Fibroblast of skin of right quadriceps (primary cell): ENCODE measurements at regions not wholly inside any gene's neighbourhood (a gene's known extent, or its start where the extent isn't known, plus 50 kb on each side); places are given as distances from the start of the nearest gene placed in this dataset.
"Not testable (repeated sequence)": the region's sequence is repeated elsewhere in the genome, so short reads cannot be mapped to it uniquely, and the experiment has no call there.

Experiments used
- DNase-seq: peaks from one replicate; pipeline ENCODE4 v3.0.0-alpha.2; 2013

DNA sequence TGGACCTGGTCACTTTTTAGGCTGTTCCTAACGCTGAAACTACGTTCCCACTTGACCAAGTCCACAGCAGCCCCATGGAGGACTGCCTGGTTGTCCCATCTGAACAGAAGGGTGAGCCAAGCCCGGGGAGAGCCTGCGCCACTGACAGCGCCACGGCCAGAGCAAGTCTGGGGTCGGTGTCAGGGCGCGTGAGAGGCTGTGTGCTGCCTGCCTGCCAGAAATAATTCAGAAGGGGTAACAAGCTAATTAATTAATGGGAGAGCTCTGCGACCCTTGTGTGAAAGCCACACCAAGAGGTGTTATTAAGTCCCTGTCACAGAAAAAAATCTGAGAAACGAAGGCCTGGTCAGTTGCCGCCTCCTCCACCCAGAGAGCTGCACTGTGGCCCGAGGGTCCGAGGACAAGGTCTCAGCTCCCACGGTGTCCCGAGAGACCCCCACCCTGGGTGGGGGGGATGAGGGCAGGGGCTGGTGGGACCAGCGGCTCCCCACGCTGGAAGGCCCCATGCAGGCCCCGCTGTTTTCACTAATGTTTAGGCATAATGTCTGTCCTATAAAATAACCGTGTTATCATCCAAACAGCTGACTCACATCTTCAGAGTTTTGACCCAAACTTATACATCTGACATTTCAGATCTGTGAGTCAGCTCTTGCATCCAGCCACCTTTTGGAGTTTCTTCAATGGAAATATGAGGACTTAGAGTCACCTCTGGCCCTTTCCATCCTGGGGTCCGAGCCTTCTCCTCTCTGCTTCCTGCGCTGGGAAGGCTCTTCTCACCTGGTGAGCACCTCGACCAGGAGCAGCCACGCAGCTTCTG, 58.5 kb downstream of the DLL1 start:
- no peak for DNase-seq

DNA sequence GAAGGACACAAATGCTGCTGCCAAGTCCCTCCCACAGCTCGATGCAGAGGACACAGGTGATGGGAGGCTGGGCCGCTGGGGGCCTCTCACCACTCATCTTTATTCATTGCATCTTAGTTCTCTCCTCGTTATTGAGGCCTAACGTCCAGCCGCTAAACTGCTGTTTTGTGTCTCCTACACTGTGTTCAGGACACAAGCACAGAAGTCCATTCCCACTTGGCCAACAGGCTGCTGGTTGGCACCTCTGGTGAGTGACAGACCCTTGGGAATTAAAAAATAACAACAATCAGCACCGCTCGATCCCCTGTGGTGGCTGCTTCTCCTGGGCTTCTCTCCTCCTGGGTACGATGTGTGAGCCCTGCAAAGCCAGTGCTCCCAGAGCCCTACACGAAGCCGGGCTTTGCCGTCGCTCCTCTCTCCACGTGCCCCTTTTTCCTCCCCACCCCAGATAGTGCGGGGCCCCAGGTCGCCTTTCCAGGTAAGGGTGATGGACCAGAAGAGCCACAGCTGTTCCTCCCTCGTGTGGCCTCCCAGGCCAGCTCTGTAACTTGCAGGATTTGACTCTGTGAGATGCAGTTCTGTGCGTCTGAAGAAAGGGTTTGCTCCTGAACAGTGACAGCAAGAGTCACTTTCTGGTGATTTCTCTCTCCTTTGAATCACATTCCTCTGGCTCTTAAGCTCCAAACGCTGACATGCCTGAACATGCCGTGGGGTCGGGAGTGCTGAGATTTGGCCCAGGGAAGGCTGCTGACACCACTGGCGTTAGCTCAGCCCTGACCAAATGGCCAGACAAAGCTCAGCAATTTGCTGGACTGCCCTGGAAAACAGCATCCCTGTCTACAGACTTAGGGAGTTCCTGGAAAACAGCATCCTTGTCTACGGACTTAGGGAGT, 59.3 kb downstream of the DLL1 start:
- DNase-seq, result no peak

DNA sequence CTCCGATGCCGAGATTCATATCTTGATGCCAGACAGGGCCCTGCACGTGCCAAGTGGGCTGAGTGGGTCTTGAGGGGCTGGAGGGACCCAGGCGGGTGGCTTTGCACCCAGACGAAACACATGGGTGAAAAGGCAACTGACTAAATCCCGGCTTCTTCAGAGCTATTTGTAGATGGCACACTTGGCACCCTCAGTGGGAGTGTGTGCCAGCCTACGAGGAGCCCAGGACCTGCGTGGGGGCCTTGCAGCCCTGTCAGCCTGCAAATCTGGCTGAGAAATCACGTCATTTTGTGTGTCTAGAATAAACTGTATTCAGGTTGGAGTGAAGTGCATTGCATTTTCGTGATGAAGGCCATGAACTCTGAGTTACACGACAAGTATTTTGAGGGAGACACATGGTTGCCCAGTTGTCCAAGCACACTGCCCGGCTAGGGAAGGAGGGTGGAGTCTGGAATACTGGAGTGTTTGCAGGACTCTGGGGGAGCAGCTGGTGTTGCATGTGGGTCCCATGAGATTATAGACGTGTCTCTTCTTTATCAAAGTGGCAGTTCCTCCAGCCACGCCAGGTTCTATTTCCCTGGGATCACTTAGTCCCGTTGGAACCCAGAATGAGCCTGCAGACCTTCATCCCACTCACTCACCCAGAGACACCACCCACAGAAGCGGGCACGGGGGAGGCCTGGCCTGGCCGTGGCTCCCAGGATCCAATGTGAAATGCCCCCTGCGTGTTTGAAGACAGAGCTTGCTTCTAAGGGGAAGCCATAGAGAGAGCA, 60.2 kb downstream of the DLL1 start:
- no peak for DNase-seq

DNA sequence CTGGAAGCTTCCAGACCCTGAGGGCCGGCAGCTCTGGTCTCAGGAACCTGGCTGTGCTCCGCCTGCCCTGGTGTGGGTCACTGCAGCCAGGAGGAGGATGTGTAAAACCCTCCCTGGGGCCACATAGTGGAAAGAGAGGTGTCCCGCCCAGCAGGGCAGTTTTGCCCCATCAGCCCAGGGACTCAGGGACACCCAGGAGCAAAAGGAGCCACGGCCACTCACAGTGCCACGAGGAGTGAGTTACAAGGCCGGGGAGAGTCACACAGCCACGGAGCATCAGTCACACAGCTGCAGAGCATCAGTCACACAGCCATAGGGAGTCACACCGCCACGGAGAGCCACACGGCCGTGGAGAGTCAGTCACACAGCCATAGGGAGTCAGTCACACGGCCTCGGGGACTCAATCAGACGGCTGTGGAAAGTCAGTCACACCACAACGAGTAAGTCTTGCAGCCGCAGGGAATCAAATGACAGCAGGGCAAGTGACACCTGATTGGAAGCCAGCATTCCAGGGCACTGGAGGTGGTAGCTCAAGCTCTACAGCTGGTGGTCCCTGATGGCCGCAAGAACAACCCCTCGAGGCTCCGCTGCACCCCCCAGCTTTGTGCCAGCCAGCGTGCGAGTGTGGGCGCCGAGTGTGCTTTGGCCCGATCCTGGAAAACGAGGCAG, 60.9 kb downstream of the DLL1 start:
- DNase-seq, result no peak

DNA sequence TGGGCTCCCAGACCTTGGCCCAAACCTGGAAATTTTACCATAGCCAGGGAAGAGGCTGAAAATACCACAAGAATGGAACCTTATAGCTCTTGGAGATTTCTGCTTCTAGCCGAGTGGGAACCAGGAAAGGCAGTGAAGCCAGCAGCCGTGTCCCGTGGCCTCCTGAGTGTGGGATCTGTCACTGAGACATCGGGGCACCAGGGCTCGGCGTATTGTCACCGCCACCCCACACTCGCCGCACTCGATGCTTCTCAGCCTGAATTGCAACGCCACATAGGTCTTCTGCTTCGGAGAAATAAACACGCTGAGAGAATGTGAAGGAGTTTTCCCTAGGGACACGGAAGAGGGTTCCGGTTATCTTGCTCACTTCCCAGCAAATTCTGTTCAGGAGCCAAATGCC, 61.5 kb downstream of the DLL1 start:
- DNase-seq, result no peak

DNA sequence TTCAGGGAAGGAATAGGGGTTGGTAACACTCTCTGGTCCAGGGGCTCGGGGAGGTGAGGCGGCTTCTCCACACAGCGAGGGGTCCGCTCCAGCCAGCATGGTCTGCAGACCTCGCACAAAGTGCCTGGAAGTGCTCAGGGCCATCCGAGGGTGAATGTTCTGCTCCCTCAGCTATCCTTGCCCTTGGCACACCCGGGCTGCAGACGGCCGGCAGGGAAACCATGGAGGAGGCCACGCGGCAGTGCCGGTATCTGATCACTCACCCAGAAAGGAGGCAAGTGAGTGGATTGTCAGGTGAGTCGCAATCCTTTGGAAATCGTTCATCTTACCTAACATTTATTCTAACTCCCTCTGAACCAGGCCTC, 62.0 kb downstream of the DLL1 start:
- DNase-seq, result no peak

DNA sequence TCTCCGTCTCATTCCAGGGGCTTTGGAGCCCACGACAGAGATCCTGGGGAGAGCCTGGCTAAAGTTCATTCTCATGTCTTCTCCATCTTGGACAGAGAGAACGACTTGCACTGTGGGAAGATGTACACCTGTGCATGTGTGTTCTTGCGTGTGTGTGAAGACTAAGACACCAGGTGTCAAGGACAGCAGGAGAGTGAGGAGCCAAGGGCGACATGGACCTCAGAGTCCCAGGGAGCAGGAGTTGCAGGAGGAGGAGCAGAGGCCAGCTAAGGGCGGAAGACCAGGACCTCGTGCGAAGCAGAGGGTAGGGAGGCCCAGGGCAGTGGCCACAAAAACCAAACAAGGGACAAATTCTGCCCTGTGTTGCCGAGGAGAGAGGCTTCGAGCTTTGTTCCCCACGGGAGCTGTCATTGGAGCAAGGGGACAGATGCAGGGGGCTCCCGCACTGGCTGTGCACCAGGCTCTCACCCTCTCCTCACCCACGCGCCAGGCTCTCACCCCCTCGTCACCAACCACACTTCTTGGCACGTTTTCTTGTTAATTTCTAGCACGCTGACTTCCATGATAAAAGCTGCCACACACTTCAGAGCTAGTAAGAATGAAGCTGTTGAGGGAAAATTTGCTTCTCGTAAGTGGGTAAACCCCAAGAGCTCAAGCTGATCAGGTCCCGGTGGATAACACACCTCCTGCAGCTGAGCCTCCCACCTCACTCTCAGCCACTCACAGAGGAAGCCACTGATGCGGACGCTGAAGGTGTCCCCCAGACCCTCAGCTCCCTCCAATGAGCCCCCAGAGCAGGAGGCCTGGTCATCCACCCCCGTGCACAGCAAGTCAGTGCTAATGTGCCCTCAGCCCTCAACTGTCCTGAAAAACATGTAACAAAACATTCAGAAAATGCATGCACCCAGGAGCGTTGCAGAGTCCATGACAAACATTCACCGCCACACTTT, 62.6 kb downstream of the DLL1 start:
- DNase-seq, result no peak

DNA sequence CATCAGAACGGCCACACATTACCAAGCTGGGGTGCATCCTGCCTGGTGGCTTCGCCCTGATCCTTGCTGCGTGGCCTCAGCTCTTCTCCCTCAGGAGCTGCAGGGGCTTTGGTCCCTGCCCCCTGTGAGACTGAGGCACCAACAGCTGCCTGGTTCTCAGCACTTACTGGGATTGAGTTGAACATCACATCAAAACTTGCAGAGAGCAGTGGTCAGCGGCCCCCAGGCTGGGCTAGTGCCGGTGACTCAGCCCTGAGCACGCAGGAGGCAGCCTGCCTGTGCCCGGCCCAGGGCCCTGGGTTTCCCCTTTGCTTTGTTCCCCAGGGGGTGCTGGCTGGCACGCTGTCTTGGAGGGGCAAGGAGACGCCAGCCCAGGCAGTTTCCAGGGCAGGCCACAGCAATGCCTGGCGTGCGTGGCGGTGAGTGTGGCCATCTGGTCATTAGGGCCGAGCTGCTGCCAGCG, 63.3 kb downstream of the DLL1 start:
- DNase-seq, result no peak

DNA sequence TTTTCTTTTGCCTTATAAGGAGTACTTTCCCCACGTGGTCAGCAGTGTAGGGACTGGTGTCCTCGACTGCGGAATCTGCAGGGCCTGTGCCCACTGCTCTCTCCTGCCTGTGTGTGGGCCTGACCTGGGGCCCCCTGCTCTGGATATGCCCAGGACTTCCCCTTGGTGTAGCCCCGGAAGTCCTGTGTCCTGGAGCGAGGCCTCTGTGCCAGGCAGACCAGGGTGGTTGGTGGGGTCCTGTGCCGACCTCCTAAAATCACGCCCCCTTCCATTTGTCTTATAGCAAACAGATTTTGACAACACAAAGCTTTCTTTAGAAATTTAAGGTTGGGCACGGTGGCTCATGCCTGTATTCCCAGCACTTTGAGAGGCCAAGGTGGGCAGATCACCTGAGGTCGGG, 64.2 kb downstream of the DLL1 start:
- DNase-seq, result no peak

DNA sequence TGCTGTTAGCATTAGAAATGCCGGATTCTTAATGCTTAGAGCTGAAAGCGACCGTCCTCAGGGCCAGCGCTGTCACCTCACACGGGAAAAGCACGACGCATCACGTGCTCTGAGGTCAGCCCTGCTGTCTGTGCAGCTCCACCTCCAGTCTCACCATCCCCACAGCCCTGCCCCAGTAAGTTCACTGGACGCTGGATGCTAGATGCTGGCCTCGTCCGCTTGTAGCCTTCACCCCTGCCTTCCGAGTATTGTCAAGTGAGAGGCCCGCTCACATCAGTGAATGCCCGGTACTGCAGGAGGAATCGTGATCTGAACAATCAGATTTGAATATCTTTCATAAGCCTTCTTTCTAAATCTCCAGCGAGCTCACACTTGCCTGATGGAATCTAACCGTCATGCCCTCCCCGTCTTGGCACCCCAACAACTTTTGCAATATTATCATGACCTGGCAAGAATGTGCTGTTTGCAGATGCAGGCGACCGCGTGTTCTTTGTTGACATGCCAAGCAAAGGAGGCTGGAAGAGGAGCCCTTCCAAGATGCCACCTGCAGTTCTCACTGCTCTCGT, 64.9 kb downstream of the DLL1 start:
- no peak for DNase-seq

DNA sequence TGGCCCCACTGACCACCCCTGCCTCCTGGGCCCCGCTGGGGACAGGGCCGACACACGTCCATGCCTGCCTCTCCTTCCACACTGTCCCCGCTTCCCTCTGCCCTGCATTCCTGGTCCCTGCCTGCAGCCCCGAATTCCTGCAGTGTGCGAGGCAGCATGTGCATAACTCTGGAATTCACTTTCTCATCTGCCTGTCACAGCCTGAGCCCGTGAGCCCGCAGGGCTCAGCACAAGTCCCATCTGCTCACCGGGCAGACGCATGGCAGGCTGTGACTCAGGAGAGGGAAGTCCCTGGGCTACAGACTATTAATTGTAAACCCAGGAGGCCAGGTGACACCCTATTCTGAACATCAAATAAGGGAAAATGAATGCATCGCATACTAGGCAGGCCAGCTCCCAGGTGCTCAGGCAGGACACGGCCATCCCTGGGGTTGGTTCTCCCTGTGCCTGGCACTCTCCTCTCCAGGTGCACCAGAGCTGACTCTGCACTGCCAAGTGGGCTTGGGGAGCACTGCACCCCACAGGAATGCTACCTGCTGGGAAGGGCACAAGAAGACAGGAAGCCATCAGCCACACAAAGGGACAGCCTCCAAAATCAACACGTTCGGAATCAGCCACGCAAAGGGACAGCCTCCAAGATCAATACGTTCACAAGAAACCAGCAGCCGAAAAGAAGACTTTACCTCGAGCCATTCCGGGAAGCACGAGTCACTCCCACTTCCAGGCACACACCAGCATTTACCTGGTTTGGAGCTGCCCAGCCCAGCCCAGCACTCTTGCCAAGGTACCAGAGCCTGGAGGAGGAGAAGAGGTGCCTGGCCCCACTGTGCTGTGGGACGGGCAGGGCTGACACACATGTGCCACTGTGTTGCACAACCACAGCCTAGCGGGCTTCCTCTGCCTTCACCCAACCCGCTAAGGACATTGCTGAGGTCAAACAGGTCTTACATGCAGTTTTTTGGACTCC, 65.9 kb downstream of the DLL1 start:
- DNase-seq, result peak; percentile 19

DNA sequence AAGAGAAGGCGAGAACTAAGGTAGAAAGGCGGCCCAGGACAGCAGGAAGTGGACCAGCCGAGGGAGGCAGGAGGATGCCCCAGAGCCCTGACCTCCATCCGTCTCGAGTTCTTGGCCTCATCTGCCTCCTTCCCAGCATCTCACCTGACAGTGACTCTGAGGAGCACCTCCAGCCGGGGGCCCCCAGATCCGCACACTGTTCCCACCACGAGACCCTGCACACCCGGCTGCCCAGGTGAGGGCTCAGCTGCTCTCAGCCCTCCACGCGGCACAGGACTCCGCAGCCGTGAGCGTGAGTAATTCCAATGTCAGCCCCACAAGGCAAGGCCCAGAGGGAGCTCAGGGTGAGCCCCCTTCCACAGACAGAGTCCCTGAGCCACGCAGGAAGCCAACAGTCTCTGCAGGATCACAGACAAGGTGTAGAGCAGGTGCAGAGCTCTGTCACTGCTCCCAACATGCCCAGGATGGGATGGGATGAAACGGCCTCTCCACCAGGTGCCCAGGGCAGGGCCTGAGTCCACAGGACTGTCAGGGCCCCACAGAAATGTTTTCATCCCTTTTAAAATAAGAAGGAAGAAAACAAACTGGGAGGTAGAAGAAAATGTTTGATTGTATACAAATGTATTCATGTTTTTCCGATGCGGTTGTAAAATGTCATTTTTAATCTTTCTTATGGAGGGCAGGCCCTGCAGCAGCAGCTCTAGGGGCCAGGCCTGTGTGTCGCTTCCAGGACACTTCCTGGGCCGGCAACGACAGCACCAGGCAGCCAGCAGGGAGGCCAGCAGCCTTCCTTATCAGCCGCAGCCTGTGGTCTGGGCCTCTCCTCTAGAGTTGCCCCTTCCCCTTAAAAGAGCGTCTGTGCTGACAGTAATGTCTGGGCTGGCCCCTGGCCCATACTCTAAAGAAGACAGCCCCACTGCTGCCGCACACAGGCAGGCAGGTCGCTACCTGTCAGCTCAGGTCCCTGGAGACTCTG, 66.9 kb downstream of the DLL1 start:
- DNase-seq, result no peak

DNA sequence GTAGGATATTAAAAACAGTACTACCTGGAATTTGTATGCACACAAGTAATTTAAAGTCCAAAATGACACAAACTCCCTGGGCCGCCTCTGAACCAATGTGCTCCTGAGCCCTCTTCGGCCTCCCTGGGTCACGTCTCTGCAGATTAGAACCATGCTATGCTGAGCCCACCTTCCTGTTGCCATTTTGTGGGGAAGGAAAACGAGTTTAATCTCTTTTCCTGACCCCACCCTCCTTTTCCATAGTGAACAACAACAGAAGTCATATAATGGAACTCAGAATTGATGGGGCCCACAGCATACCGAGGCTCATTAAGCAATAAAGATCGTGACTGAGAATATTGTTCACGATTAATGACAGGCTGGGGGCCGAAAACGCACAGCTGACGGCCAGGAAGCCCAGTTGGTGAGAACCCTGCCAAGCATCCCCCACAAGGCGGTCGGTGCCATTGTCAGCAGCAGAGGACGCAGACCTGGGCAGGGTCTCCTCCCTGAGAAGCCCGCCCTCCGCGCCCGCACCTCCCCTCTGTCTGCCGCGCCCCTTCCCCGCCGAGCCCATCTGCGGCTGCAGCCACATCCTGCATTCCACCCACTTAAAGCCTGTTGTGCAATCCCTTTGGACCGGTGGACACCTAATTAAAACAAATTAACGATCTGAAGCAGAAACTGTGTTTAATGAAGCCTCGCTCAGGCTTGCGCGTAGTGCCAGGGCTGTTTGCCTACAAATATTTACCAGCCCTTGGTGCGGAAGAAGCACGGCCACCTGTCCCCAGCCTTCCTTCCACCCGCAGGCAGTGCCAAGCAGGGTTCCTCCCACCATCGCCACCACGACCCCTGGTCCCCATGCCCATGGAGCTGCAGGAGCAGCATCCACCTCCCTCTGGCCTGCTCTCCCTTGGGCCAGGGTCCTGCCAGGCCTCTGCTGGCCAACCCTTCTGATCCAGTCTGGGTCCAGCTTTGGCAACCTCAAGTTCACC, 68.1 kb downstream of the DLL1 start:
- no peak for DNase-seq

DNA sequence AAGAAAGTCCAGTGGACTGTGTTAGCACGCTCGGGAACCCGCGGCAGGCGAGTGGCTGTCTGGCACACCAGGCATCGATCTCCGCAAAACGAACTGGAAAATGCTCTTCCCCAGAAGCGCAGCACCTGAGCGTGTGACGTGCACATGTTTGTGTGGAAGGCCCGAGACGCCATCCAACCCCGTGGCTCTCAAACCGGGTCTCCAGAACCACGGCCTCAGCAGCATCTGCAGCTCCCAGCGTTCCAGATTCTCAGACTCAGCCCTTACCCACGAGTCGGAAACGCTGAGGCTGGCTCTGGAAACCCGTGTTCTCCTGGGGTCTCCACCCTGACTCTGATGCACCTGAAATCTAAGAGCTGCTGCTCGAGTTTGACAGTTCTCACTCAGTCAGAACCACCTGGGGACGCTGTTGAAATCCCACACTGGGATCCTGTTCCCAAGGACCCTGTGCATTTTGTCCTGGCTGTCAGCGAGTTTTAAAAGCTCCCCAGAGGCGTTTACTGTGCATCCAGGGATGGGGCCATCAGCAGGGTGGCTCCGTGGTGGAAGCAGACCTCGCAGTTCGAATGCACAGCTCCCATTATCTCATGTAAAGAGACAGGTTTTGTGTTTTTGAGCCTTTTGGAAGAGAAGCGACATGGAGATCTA, 69.0 kb downstream of the DLL1 start:
- DNase-seq, result no peak

DNA sequence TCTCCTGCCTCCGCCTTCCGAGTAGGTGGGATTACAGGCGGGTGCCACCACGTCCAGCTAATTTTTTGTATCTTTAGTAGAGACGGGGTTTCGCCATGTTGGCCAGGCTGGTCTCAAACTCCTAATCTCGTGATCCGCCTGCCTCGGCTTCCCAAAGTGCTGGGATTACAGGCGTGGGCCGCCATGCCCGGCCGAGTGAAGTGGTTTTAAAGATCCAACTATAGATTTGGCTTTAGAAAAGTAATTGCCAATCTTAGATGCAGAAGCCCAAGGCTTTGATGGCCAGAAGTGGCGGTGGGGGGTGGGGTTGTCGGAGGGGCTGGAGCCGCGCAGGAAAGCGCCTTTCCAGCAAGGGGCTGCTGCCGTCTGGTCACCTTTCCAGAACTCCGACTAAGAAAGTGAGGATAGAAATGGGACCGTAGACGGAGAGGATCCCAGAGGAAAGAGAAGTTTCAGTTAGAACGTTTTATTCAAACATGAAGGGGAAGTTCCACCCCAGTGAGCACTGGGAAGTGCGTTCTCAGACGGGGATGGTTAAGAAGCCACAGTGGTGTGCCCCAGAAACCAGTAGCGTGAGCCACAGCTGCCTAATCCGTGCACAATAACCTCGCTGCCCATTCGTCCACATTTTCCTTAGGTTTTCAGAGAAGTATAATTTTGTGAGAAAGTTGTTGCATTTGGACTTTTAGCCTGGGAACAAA, 69.7 kb downstream of the DLL1 start:
- DNase-seq, result no peak

DNA sequence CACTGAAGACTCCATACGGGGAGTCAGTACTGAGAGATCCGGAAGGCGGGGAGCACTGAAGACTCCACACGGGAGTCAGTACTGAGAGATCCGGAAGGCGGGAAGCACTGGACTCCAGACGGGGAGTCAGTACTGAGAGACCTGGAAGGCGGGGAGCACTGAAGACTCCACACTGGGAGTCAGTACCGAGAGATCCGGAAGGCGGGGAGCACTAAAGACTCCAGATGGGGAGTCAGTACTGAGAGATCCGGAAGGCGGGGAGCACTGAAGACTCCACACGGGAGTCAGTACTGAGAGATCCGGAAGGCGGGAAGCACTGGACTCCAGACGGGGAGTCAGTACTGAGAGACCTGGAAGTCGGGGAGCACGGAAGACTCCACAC, 77.2 kb downstream of the DLL1 start:
- DNase-seq, result not testable (repeated sequence)
